NCI-H1417 (cell line): ENCODE measurements at regions not wholly inside any gene's neighbourhood (a gene's known extent, or its start where the extent isn't known, plus 50 kb on each side); places are given as distances from the start of the nearest gene placed in this dataset.

Experiments used
- DNase-seq, 3 experiments: peaks; one replicate each; lab custom pipeline; 2025; lab: John Stamatoyannopoulos, UW

- peak in 1 of 3 experiments; percentile 9 for DNase-seq
Measured at GRCh38 chr2:30860003-30860725, 52.9 kb upstream of the CAPN13 start.
